HL-60 (cell line): ENCODE measurements at regions not wholly inside any gene's neighbourhood (a gene's known extent, or its start where the extent isn't known, plus 50 kb on each side); places are given as distances from the start of the nearest gene placed in this dataset.
"Not testable (repeated sequence)": the region's sequence is repeated elsewhere in the genome, so short reads cannot be mapped to it uniquely, and the experiment has no call there.

Experiments used
- DNase-seq, 2 experiments: peaks; one replicate each; pipeline ENCODE4 v3.0.0-alpha.2; 2010 to 2020; ENCODE audit warnings: low read depth in 1 of 2, low spot score in 1 of 2
- H3K27ac ChIP-seq: fragments of 250-450 bp; sonication (Bioruptor Pico); replicated peaks from 2 replicates; pipeline ENCODE4 v1.5.1; 2020; ENCODE audit warnings: mild to moderate bottlenecking, moderate library complexity
- H3K27me3 ChIP-seq: fragments of 250-450 bp; sonication (Bioruptor Pico); 2 replicates; pipeline ENCODE4 v1.5.1; 2021; ENCODE audit warnings: mild to moderate bottlenecking, moderate library complexity; ENCODE audit not compliant: insufficient read depth, poor library complexity, severe bottlenecking
- H3K4me3 ChIP-seq: replicated peaks from 2 replicates; pipeline ENCODE4 v1.5.1; 2011; ENCODE audit warnings: mild to moderate bottlenecking, control low read depth, low read length; ENCODE audit not compliant: insufficient read depth
- CTCF ChIP-seq: IDR thresholded peaks from one replicate; pipeline ENCODE4 v1.5.1; 2011; ENCODE audit warnings: low read length, control low read depth, inconsistent platforms; ENCODE audit not compliant: insufficient read depth
- GABPA ChIP-seq: IDR thresholded peaks from 2 replicates; pipeline ENCODE4 v1.6.1; 2012; ENCODE audit warnings: low read depth
- POLR2AphosphoS5 ChIP-seq: IDR thresholded peaks from 2 replicates; pipeline ENCODE4 v1.6.1; 2012; ENCODE audit warnings: low read depth
- REST ChIP-seq: IDR thresholded peaks from 2 replicates; pipeline ENCODE4 v1.6.1; 2012; ENCODE audit warnings: low read depth; ENCODE audit not compliant: insufficient replicate concordance
- SPI1 ChIP-seq: IDR thresholded peaks from 2 replicates; pipeline ENCODE4 v1.6.1; 2012; ENCODE audit warnings: low read depth, mild to moderate bottlenecking, borderline replicate concordance

GRCh38 chr16:13336335-13336734 is 434.9 kb downstream of the SHISA9 start:
- TF ChIP-seq REST (no peak), SPI1 (no peak), POLR2AphosphoS5 (no peak), GABPA (no peak), CTCF (no peak)
- no peaks in the 10 kb centered on the region for H3K27me3 ChIP-seq
- no peak overlapping the region for H3K4me3 ChIP-seq
- DNase-seq = no peak
- H3K27ac ChIP-seq = no peak overlapping the region

GRCh38 chr16:13336907-13337881 is 435.8 kb downstream of the SHISA9 start:
- H3K27ac ChIP-seq, H3K27me3 ChIP-seq: not testable (repeated sequence)

GRCh38 chr16:13338044-13338443 is 436.6 kb downstream of the SHISA9 start:
- TF ChIP-seq GABPA = no peak
- no peak for TF ChIP-seq REST
- TF ChIP-seq SPI1 = no peak
- no peak for TF ChIP-seq POLR2AphosphoS5
- TF ChIP-seq CTCF = no peak
- DNase-seq = no peak
- no peaks in the 10 kb centered on the region for H3K27me3 ChIP-seq
- H3K27ac ChIP-seq = no peak overlapping the region
- H3K4me3 ChIP-seq = no peak overlapping the region

More at GRCh38 chr16:13336907-13337881, 435.8 kb downstream of the SHISA9 start:
- not testable (repeated sequence) for DNase-seq, H3K4me3 ChIP-seq

- no peak overlapping the region for H3K27ac ChIP-seq
- no peak for DNase-seq
- H3K27me3 ChIP-seq = no peaks in the 10 kb centered on the region
- no peak overlapping the region for H3K4me3 ChIP-seq
- no peak for TF ChIP-seq CTCF
- TF ChIP-seq REST = no peak
- TF ChIP-seq POLR2AphosphoS5 = no peak
- no peak for TF ChIP-seq GABPA
Measured at GRCh38 chr16:13342675-13343074, 441.3 kb downstream of the SHISA9 start.
